Upper lobe of right lung (tissue), 1 donor: ENCODE measurements at regions not wholly inside any gene's neighbourhood (a gene's known extent, or its start where the extent isn't known, plus 50 kb on each side); places are given as distances from the start of the nearest gene placed in this dataset.

Experiments
- ATAC-seq: fragments of 200-7000 bp; cut with Tn5 transposase; one replicate; pipeline ENCODE4 v1.9.1; 2020; ENCODE audit warnings: mild to moderate bottlenecking, moderate library complexity
- DNase-seq: peaks from one replicate; pipeline ENCODE4 v3.0.0-alpha.2; 2020
- H3K27ac ChIP-seq: fragments of 200-600 bp; one replicate; pipeline ENCODE4 v1.8.0; 2022
- H3K27me3 ChIP-seq: fragments of 200-600 bp; one replicate; pipeline ENCODE4 v1.8.0; 2022; ENCODE audit warnings: mild to moderate bottlenecking
- H3K36me3 ChIP-seq: fragments of 200-600 bp; one replicate; pipeline ENCODE4 v1.8.0; 2022
- H3K4me1 ChIP-seq: fragments of 200-600 bp; one replicate; pipeline ENCODE4 v1.8.0; 2022
- H3K4me3 ChIP-seq: fragments of 200-600 bp; one replicate; pipeline ENCODE4 v1.8.0; 2022; ENCODE audit warnings: mild to moderate bottlenecking
- H3K9me3 ChIP-seq: fragments of 200-600 bp; one replicate; pipeline ENCODE4 v1.8.0; 2022
- CTCF ChIP-seq: fragments of 200-600 bp; IDR thresholded peaks from one replicate; pipeline ENCODE4 v1.8.0; 2022; ENCODE audit warnings: antibody characterized with exemption
- intact Hi-C: fragments of 100-400 bp; cut with DNase I; formaldehyde crosslinking; loops from one replicate; pipeline ENCODE4 v1.11.0; 2022
- donor health status: DM: no; HTN: yes; CAD: no; lungs with severe emphysema.

- intact Hi-C loops: no loop called here
- Histone ChIP-seq H3K27ac (no peak overlapping the region), H3K27me3 (no peaks in the 10 kb centered on the region), H3K9me3 (peaks cover 7% of the 10 kb centered on the region), H3K4me1 (no peaks in the 10 kb centered on the region), H3K36me3 (no peaks in the 10 kb centered on the region), H3K4me3 (no peak overlapping the region)
- ATAC-seq (no peak), DNase-seq (no peak)
- TF ChIP-seq CTCF: no peak
Measured at GRCh38 chr22:47914481-47915097, 1152.1 kb downstream of the TBC1D22A start.

- H3K4me3 ChIP-seq: no peak overlapping the region
- H3K4me1 ChIP-seq: no peaks in the 10 kb centered on the region
- no peak overlapping the region for H3K27ac ChIP-seq
- no peaks in the 10 kb centered on the region for H3K27me3 ChIP-seq
- DNase-seq (no peak), ATAC-seq (no peak)
- no peaks in the 10 kb centered on the region for H3K36me3 ChIP-seq
- H3K9me3 ChIP-seq: no peaks in the 10 kb centered on the region
- TF ChIP-seq CTCF: no peak
- intact Hi-C loops: no loop called here
Measured at GRCh38 chr22:47902646-47903180, 1140.3 kb downstream of the TBC1D22A start.

GRCh38 chr22:47901911-47902310 is 1139.5 kb downstream of the TBC1D22A start:
- intact Hi-C loops: no loop called here
- DNase-seq: no peak
- Histone ChIP-seq H3K4me1 (no peaks in the 10 kb centered on the region), H3K4me3 (no peak overlapping the region), H3K27ac (no peak overlapping the region), H3K36me3 (no peaks in the 10 kb centered on the region), H3K9me3 (no peaks in the 10 kb centered on the region), H3K27me3 (peaks cover 3% of the 10 kb centered on the region)
- ATAC-seq: no peak
- no peak for TF ChIP-seq CTCF

GRCh38 chr22:47899894-47900293 is 1137.4 kb downstream of the TBC1D22A start:
- no peak overlapping the region for H3K4me3 ChIP-seq
- no peak overlapping the region for H3K27ac ChIP-seq
- DNase-seq (no peak), ATAC-seq (no peak)
- H3K9me3 ChIP-seq: no peaks in the 10 kb centered on the region
- H3K4me1 ChIP-seq: no peaks in the 10 kb centered on the region
- H3K27me3 ChIP-seq: peaks cover 3% of the 10 kb centered on the region
- TF ChIP-seq CTCF: no peak
- intact Hi-C loops: no loop called here
- no peaks in the 10 kb centered on the region for H3K36me3 ChIP-seq

- H3K9me3 ChIP-seq: no peaks in the 10 kb centered on the region
- DNase-seq (no peak), ATAC-seq (no peak)
- H3K4me3 ChIP-seq: no peak overlapping the region
- intact Hi-C loops: no loop called here
- peaks cover 3% of the 10 kb centered on the region for H3K27me3 ChIP-seq
- no peak for TF ChIP-seq CTCF
- H3K36me3 ChIP-seq: no peaks in the 10 kb centered on the region
- no peaks in the 10 kb centered on the region for H3K4me1 ChIP-seq
- H3K27ac ChIP-seq: no peak overlapping the region
Measured at GRCh38 chr22:47898946-47899345, 1136.5 kb downstream of the TBC1D22A start.

- Histone ChIP-seq H3K36me3 (no peaks in the 10 kb centered on the region), H3K9me3 (no peaks in the 10 kb centered on the region), H3K27me3 (no peaks in the 10 kb centered on the region), H3K4me1 (no peaks in the 10 kb centered on the region), H3K27ac (no peak overlapping the region), H3K4me3 (no peak overlapping the region)
- ATAC-seq: no peak
- intact Hi-C loops: no loop called here
- TF ChIP-seq CTCF: no peak
- no peak for DNase-seq
Measured at GRCh38 chr22:47891609-47892008, 1129.2 kb downstream of the TBC1D22A start.
